ENCODE measurements at regions not wholly inside any gene's neighbourhood (a gene's known extent, or its start where the extent isn't known, plus 50 kb on each side); places are given as distances from the start of the nearest gene placed in this dataset.
"Not testable (repeated sequence)": the region's sequence is repeated elsewhere in the genome, so short reads cannot be mapped to it uniquely, and the experiment has no call there.

DNA sequence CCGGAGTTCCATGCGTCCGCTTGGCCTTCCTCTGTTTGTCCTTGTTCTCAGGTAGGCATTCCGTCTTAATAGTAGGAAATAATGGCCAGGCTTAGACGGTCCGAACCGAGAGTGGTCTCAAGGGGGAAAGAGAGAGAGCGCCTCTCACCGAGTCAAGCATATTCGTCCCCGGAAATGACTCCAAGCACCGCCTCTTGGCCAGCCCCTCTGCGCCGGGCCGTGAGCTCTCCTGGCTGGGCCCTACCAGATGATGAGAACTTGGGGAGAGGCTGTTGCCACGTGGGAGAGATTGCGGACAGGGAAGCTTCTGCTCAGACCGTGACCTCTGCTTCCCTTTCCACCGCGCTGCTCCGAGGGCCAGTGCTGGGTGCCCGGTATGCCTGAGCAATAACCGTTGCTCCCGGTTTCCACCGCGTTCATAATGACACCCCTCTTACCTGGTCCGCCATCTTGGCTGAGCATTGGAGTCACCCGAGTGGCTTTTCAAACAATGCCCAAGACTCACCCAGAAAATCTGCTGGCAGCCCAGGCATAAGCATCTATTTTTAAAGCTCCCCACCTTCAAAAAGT is 251.1 kb upstream of the SHH start:
- DNase-seq (ENCODE audit: low spot score), result no peak

DNA sequence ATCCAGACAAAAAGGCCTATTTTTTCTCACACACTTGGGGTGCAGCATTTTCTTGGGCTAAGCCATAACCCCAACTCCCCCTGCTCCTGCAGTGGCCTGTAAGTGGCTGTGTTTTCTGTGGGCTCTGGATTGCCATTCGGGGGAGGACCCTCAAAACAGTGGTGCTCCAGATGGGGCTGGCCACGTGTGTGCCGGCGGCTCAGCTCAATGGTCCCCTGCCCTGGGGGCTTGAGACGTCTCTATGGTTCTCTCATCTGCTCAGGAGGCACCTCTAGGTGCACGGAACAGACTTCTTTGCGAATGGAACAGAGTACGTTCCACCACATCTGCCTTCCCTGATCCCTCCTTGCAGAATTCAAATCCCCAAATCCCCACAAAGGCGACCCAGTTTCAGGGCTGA is 250.0 kb upstream of the SHH start:
- DNase-seq (ENCODE audit: low spot score), result no peak

DNA sequence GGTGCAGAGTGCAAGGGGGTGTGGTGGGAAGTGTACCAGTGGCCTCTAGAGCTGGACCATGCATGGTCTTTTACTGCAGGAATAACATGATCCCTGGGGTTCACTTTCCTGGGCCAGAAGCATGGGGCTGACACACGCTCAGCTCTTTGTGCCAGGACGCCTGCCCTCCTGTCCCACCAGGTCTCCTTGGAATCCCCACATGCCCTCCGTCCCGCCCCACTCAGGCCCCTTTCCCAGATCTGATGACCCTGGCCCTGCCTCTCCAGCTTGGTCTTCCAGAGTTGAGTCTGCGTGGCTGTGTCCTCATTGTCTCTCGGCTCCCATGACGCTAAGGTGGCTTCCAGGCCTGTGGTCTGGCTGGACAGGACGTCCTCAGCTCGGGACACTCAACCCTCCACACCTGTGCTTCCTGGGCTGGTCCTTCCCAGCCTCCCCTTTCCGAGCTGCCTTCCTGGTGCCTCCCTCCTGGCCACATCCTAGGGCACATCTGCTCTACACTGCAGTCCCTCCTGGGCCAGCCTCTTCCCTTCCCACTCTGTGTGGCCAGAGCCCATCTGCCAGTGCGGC is 249.5 kb upstream of the SHH start:
- no peak for DNase-seq (ENCODE audit: low spot score)

DNA sequence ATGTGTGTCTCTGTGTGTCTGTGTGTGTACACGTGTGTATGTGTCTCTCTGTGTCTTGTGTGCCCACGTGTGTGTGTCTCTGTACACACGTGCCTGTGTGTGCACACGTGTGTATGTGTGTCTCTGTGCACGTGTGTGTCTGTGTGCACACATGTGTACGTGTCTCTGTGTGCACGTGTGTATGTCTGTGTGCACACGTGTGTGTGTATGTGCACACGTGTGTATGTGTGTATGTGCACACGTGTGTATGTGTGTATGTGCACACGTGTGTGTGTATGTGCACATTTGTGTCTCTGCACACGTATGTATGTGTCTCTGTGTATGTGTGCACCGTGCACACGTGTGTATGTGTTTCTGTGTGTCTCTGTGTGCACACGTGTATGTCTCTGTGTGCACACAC is 248.7 kb upstream of the SHH start:
- no peak for DNase-seq (ENCODE audit: low spot score)

DNA sequence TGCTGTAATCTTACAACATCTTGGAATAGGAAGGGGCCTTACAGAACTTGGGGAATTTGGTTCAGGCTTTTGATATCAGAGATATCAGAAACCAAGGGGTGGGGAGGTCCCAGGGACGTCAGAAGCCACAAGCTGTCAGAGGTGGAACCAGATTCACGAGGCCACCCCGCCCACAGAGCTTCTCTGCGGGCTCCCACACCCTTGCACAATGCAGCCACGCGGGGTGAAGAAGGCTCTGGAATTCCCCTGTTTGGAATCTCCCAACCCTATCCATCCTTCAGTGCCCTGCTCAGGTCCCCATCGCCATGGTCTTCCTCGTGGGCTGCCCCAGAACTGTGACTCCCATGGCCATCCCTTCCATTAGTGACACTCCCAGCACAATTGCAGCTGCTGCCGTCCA is 247.1 kb upstream of the SHH start:
- DNase-seq (ENCODE audit: low spot score), result no peak

DNA sequence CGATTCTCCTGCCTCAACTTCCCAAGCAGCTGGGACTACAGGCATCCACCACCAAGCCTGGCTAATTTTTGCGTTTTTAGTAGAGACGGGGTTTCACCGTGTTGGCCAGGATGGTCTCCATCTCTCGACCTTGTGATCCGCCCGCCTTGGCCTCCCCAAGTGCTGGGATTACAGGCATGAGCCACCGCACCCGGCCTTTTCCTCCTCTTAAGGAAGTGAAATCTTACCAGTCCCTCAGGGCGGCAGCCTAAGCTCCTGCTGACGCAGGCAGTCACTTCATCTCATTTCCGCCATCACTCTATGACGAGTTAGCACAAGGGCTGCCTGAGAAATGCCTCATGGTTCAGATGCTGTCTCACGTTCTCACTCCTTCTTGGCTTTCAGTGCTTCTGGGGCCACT is 246.0 kb upstream of the SHH start:
- DNase-seq (ENCODE audit: low spot score), result no peak

DNA sequence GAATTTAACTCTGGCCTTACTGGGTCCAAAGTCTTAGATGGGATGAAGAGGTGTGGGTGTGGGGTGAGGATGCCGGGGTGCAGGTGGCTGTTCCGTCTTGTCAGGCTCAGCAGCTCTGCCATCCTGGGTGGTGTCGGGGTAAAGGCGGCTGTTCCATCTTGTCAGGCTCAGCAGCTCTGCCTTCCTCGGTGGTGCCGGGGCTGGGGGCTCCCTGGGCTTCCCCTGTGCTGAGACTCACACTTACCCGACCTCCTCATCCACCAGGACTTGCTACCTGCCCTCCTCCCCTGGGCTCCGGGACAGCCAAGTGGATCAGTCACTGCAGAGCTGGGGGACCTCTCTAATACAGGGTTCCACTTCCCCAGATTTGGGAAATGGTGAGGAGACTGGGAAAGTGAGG is 244.3 kb upstream of the SHH start:
- DNase-seq (ENCODE audit: low spot score), result no peak

DNA sequence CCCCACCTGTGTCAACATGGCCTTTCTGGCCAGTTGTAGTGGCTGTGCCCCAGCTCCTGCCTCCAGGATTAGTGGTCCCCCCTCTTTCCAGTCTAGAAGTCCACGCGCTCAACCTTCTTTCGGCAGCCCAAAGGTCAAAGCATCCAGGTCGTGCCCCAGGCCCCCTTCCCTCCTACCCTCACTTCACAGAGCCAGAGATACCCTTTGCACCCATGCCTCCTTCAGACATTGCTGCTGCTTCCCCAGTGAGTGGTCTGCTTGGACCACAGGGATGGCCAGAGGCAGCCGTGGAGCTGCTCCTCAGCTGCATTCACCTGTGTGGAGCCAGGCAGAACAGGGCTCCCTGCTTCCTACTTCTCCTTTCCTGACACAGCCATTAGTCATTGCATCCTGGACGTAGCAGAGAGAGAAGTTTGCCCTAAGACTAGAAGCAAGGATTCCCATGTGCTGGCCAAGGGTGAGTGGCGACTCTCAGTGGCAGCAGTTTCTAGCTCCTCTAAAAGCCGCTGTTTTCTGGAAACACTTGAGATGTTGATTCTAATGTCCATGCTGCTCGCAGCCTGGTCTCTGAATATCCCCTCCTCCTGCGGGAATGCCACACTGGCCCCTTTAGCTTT is 243.1 kb upstream of the SHH start:
- no peak for DNase-seq (ENCODE audit: low spot score)

DNA sequence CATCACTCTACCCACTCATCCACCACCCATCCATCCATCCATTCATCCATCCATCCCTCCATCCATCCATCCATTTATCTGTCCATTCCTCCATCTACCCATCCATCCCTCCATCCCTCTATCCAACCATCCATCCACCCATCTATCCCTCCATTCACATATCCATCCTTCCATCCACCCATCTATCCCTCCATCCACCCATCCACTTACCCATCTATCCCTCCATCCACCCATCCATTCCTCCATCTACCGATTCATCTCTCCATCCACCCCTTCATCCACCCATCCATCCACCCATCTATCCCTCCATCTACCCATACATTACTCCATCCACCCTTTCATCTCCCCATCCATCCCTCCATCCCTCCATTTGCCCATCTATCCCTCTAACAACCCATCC is 239.6 kb upstream of the SHH start:
- DNase-seq (ENCODE audit: low spot score), result no peak

DNA sequence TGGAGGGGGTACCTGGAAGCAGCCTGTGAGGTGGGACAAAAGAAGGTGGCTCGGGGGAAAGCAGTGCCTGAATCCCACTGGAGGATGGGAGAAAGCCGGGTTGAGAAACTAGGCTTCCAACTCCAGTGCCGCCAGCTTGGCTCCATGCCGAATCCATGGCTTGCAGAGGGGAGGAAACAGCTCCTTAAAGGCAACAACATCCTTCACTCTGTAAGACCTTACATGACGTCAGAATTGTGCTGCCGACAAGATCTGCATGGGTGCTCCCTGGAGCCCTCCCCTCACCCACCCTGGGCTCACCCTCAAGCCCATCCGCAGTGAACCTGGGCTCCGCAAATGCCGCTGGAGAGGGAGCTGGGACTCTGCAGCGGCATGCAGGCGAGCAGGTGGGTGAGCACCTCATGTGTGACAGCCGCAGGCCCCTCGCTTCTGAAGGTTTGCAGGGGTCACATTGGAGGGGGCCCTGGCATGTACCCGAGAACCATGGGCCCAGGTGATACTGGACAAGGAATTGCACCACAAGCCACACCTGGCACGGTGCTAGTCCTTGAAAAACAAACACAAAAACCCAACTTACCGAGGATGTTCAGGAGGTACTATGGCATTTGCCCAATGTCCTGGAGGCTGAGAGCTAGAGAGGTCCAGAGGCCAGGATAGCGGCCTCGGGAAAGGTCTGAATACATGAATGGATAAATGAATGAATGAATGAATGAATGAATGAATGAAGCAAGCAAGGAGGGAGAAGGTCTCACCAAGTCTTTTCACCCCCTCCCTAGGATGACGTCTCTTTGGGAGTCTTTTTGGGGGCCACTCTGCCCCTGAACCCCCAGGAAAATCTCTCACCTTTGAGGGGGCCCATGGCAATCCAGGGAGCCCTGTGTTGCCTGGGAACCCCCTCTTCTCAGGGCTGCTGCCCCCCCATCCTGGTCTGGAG is 238.6 kb upstream of the SHH start:
- no peak for DNase-seq (ENCODE audit: low spot score)

DNA sequence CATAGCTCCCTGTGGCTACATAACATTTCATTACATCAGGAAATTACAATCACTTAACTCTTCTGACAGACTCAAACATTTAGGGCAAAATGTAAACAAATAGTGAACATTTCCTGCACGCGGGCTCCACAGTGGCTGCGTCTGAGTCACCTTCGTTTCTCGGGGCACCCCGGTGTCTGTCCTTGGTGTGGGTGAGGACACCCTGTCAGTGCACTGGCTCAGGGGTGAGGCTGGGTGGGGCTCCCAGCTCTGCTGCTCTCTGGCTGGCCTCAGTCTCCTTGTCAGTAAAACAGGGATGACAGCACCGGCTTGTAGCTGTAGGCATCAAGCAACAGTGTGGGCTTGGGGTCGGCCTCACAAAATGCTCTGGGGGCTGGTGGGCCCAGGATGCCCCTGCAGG is 237.1 kb upstream of the SHH start:
- DNase-seq (ENCODE audit: low spot score), result no peak

DNA sequence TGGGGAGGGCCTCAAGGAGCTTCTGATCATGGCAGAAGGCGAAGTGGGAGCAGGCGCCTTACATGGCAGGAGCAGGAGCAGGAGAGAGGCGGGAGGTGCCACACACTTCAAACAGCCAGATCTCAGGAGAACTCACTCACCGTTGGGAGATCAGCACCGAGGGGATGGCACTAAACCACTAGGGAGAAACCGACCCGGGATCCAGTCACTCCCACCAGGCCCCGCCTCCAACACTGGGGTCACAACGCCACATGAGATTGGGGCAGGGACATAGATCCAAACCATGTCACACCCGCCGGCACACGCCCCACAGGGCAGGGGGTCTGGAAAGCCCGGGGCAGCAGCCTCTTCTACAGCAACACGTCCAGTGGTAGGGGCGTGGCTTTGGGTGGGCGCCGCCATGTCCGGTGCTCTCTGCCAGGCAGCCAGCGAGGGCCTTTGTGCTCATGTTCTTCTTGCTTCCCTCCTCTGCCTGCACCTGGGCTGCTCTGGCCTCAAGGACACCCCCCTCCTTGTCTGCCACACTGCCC is 233.8 kb upstream of the SHH start:
- DNase-seq (ENCODE audit: low spot score), result no peak

DNA sequence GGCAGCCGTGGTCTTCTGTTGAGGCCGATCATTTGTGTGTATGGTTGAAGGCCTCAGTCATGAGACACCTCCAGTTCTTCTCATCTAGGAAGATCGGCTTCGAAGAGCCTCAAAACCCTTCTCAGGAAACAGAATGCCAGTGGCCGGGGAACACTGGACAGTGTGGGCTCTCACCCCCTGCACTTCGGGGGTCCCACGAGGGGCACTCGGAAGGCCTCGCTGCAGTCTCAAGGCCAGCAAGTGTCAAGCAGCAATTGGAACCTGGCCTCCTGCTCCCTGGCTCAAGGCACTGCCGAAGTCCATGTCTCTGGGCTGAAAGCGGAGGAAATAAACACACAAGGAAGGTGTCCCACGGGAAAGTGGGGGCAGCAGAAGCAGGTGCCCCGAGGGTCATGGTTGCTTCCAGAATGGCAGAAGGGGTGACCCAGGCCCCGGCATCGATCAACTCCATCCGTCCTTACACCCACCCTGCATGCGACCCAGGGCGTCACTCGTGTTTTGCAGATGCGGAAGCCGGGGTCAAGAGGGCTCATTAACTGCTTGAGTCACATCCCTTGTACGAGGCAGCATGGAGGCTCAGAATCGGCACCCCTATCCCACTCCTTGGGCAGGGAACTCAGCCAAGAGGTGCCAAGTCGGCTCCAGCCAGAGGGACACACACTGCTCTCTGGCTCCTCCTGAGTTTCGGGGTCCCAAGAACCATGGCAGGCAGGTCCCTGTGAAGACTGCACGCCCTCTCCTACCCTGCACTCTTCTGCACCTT is 231.3 kb upstream of the SHH start:
- no peak for DNase-seq (ENCODE audit: low spot score)

DNA sequence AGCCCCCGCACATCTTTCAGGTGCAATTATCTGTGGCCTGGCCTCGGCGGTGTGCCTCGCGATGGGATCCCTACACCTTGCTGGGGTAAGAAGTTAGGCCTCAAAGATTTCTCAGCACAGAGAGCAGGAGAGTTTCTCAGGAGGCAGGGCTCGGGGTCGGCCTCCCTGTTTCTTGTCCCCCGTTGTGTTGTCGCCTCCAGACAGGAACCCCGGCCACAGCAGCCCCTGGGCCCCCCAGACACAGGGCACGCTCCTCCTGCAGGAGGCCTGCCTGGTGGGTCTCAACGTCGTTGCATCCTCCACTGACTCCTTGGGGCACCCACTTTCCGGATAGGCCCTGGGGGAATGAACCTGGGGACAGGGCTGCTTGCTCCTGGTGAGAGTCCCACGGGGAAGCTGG is 229.1 kb upstream of the SHH start:
- DNase-seq (ENCODE audit: low spot score), result no peak

DNA sequence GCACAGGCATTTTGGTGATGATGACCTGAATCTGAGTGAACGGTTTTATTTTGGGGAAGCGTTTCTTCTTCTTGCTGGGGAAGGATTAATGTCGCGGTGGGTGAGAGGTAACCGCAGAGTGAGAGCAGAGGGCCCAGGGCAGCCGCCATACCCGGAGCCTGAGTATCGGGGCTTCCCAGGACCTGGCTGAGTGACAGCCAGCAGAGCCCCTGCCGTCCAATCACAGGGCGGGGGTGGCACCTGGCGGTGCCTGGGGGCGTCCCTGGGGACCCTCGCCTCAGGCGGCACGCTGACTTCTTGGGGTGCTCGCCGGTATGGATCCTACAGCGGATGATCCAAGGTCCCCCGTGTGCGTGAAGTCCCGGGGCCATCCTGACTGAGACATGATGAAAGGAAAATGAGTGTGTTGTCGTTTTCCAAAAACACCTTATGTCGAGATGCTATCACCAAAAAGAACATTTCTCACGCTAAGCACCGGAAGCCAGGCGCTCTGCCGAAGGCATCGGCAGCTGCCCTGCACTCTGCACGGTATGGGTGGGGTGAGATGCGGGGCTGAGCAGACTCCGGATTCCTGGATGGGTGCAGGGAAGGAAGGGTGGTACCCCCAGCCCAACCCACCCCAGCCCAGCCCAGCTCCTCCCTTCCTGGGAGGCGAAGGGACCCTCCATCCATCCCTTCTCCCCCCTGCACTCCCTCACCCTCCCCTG is 227.9 kb upstream of the SHH start:
- peak; percentile 37 for DNase-seq (ENCODE audit: low spot score)

DNA sequence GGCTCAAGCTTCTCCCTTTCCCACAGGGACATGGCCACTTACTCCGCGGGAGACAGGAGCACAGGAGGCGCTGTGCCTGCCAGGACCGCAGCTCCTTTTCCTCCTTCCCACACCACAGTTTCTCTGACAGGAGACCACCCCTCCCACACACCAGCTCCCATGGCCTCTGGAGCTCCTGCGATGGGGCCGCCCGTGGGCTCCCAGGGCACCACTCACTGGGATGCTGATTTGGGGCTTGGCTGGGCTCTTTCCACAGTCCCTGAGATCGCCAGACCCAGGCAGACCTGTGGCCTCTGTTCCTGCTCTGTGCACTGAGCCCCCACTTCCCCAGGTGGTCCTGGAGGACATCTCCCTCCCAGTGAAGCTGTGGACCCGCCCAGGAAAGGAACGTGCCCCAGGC is 226.9 kb upstream of the SHH start:
- DNase-seq (ENCODE audit: low spot score), result no peak

DNA sequence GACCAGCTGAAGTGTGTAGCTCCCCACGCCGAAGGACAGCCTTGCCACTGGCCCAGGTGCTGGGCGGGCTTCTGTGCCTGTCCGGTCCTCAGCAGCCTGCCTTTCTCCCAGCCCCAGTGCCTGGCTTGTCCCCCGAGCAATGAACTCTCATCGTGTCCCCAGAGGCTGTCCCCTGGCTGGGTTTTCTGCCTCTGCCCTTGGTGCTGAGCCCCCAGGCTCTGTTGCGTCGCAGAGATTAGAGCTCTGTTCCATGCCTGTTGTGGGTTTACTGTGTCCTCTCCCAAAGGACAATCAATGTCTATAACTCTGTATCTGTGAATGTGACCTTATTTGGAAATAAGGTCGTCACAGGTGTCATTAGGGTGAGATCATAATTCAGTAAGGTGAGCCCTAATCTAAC is 226.1 kb upstream of the SHH start:
- peak; percentile 34 for DNase-seq (ENCODE audit: low spot score)

DNA sequence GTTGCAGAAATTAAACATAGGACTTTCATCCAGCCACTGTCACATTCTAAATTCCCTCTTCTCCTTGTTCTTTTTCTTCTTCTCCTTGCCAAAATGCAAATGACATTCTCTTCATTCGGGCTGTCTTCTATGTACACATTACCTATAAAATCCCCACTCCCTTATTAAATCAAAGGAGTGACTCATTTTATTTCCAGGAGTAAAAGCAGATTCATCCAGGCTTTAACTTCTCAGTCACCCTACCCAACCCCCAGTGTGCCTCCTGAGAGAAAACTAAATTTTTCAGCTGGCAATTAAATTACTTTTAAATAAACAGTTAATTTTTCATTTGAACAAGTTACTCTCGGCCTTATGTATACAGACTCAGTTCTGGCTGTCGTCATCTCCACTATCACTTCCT is 223.9 kb upstream of the SHH start:
- DNase-seq (ENCODE audit: low spot score), result no peak

DNA sequence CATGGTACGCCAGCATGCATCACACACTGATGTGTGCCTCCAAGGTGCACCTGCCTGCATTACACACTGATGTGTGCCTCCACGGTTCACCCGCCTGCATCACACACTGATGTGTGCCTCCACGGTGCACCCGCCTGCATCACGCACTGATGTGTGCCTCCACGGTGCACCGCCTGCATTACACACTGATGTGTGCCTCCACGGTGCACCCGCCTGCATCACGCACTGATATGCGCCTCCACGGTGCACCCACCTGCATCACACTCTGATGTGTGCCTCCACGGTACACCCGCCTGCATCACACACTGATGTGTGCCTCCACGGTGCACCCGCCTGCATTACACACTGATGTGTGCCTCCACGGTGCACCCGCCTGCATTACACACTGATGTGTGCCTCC is 223.1 kb upstream of the SHH start:
- not testable (repeated sequence) for DNase-seq (ENCODE audit: low spot score)

DNA sequence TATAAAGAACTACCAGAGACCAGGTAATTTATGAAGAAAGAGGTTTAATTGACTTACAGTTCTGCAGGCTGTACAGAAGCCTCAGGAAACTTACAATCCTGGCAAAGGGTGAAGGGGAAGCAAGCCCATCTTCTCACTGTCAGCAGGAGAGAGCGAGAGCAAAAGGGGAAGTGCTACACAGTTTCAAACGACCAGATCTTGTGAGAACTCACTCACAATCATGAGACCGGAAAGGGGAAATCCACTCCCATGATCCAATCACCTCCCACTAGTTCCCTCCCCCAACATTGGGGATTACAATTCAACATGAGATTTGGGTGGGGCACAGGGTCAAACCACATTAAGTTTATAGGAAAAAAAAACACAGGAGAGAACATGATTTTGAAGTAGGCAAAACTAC is 222.1 kb upstream of the SHH start:
- DNase-seq (ENCODE audit: low spot score), result no peak

DNA sequence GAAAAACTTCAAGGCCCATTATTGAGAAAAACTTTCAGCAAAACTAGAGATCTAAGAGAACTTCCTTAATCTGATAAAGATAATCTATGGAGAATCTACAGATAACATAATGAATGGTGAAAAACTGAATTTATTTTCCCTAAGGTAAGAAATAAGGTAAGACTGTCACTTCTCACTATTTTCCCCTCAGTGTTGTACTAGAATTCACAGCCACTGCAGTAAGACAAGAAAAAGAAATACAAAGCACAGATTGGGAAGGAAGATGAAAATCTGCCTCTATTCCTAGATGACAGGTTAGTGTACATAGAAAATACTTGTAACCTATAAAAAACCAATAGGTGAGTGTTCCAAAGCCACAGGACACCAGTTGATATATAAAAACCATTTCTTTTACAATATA is 220.7 kb upstream of the SHH start:
- no peak for DNase-seq (ENCODE audit: low spot score)

All from iPS-NIHi11 (cell line).